Transverse colon (tissue), 3 donors: ENCODE measurements at regions not wholly inside any gene's neighbourhood (a gene's known extent, or its start where the extent isn't known, plus 50 kb on each side); places are given as distances from the start of the nearest gene placed in this dataset.

Experiments used
- EP300 ChIP-seq: sonication (generic); formaldehyde crosslinking; IDR thresholded peaks from one replicate; pipeline ENCODE4 v1.6.1; 2017; ENCODE audit warnings: antibody characterized with exemption, low read depth
- TF ChIP-seq, protein P1 (sequence below), 5 experiments: fragments of 200-600 bp in 3 of 5; fragments of 450-650 bp in 2 of 5; sonication (generic) in 3 of 5; IDR thresholded peaks; 1 replicate in 2 of 5; 2 replicates in 3 of 5; pipeline ENCODE4 v1.5.1; 2016 to 2017; ENCODE audit warnings: antibody characterized with exemption in 5 of 5, inconsistent platforms in 3 of 5, mild to moderate bottlenecking in 2 of 5, moderate library complexity in 1 of 5

DNA sequence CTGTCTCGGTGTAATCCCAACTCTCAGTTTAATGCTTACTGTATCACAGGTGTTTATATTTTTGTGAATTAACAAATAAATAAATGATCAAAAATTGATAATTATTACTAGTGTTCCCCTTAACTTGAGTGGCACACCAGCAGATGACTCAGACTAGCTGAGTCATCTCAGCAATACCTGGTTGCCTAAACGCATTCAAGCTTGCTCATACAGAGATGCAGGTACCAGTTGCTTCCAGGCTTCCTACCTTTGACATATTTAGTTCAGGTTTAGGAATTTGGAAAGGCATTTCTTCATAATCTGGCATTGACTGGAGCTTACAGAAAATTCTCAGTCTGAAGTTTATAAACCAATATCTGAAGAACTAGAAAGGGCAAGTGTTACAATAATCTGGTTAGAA is 78.9 kb upstream of the LMO4 start:
- no peak for TF ChIP-seq EP300
- TF ChIP-seq, protein P1, sequence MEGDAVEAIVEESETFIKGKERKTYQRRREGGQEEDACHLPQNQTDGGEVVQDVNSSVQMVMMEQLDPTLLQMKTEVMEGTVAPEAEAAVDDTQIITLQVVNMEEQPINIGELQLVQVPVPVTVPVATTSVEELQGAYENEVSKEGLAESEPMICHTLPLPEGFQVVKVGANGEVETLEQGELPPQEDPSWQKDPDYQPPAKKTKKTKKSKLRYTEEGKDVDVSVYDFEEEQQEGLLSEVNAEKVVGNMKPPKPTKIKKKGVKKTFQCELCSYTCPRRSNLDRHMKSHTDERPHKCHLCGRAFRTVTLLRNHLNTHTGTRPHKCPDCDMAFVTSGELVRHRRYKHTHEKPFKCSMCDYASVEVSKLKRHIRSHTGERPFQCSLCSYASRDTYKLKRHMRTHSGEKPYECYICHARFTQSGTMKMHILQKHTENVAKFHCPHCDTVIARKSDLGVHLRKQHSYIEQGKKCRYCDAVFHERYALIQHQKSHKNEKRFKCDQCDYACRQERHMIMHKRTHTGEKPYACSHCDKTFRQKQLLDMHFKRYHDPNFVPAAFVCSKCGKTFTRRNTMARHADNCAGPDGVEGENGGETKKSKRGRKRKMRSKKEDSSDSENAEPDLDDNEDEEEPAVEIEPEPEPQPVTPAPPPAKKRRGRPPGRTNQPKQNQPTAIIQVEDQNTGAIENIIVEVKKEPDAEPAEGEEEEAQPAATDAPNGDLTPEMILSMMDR (IDR thresholded peaks at IDR 0.05): no peak
